HAP-1 (cell line): ENCODE measurements at regions not wholly inside any gene's neighbourhood (a gene's known extent, or its start where the extent isn't known, plus 50 kb on each side); places are given as distances from the start of the nearest gene placed in this dataset.

ENCODE experiments used
- DNase-seq, 2 experiments: peaks; one replicate each; pipeline ENCODE4 v3.0.0-alpha.2; 2016 to 2020; ENCODE audit warnings: low spot score in 2 of 2
- H3K27me3 ChIP-seq: fragments of 250-450 bp; sonication (Bioruptor Pico); 2 replicates; pipeline ENCODE4 v1.5.1; 2020; ENCODE audit warnings: low read depth, mild to moderate bottlenecking, moderate library complexity
- H3K36me3 ChIP-seq: fragments of 250-450 bp; sonication (Bioruptor Pico); replicated peaks from 2 replicates; pipeline ENCODE4 v1.5.1; 2020; ENCODE audit warnings: mild to moderate bottlenecking
- H3K4me1 ChIP-seq: fragments of 250-450 bp; sonication (Bioruptor Pico); 2 replicates; pipeline ENCODE4 v1.5.1; 2020; ENCODE audit warnings: mild to moderate bottlenecking
- H3K4me3 ChIP-seq: fragments of 250-450 bp; sonication (Bioruptor Pico); 2 replicates; pipeline ENCODE4 v1.5.1; 2020; ENCODE audit warnings: mild to moderate bottlenecking, moderate library complexity
- H3K9me3 ChIP-seq: fragments of 250-450 bp; sonication (Bioruptor Pico); 2 replicates; pipeline ENCODE4 v1.5.1; 2020; ENCODE audit warnings: mild to moderate bottlenecking, moderate library complexity
- in situ Hi-C: fragments of 300-500 bp; cut with MboI; formaldehyde crosslinking; loops from 3 replicates; pipeline ENCODE4 v1.14.3; 2020; ENCODE audit warnings: low sequenced_read_pairs, inconsistent platforms, mixed read lengths

GRCh38 chr10:20369863-20370736 is 527.0 kb downstream of the NEBL start:
- no peaks in the 10 kb centered on the region for H3K27me3 ChIP-seq
- H3K36me3 ChIP-seq, result no peaks in the 10 kb centered on the region
- peaks cover 5% of the 10 kb centered on the region; the same call in 1 of the 2 replicates for H3K4me1 ChIP-seq
- H3K4me3 ChIP-seq, result no peak overlapping the region
- H3K9me3 ChIP-seq, result no peaks in the 10 kb centered on the region
- in situ Hi-C loops, result no loop called here
- DNase-seq, result peak in 1 of 2 experiments; percentile 8

- in situ Hi-C loops, result no loop called here
- Histone ChIP-seq H3K36me3 (no peaks in the 10 kb centered on the region), H3K4me1 (peaks cover 3% of the 10 kb centered on the region; the same call in 1 of the 2 replicates), H3K27me3 (no peaks in the 10 kb centered on the region), H3K4me3 (no peak overlapping the region), H3K9me3 (no peaks in the 10 kb centered on the region)
- DNase-seq, result peak in 1 of 2 experiments; percentile 15
Measured at GRCh38 chr10:20363684-20364083, 533.4 kb downstream of the NEBL start.

- no peaks in the 10 kb centered on the region for H3K9me3 ChIP-seq
- in situ Hi-C loops, result no loop called here
- H3K36me3 ChIP-seq, result no peaks in the 10 kb centered on the region
- no peaks in the 10 kb centered on the region for H3K27me3 ChIP-seq
- DNase-seq, result no peak
- no peaks in the 10 kb centered on the region for H3K4me1 ChIP-seq
- no peak overlapping the region for H3K4me3 ChIP-seq
Measured at GRCh38 chr10:20355915-20356314, 539.7 kb downstream of the PLXDC2 start.

GRCh38 chr10:20355011-20355410 is 538.8 kb downstream of the PLXDC2 start:
- H3K4me3 ChIP-seq, result no peak overlapping the region
- no peaks in the 10 kb centered on the region for H3K27me3 ChIP-seq
- H3K9me3 ChIP-seq, result no peaks in the 10 kb centered on the region
- H3K36me3 ChIP-seq, result no peaks in the 10 kb centered on the region
- no peaks in the 10 kb centered on the region for H3K4me1 ChIP-seq
- in situ Hi-C loops, result no loop called here
- DNase-seq, result no peak

- in situ Hi-C loops, result no loop called here
- H3K9me3 ChIP-seq, result no peaks in the 10 kb centered on the region
- H3K4me1 ChIP-seq, result no peaks in the 10 kb centered on the region
- DNase-seq, result no peak
- no peaks in the 10 kb centered on the region for H3K36me3 ChIP-seq
- no peak overlapping the region for H3K4me3 ChIP-seq
- no peaks in the 10 kb centered on the region for H3K27me3 ChIP-seq
Measured at GRCh38 chr10:20354166-20354565, 537.9 kb downstream of the PLXDC2 start.

- H3K4me1 ChIP-seq, result no peaks in the 10 kb centered on the region
- DNase-seq, result no peak
- in situ Hi-C loops, result no loop called here
- no peaks in the 10 kb centered on the region for H3K9me3 ChIP-seq
- no peaks in the 10 kb centered on the region for H3K27me3 ChIP-seq
- H3K36me3 ChIP-seq, result no peaks in the 10 kb centered on the region
- no peak overlapping the region for H3K4me3 ChIP-seq
Measured at GRCh38 chr10:20350509-20350908, 534.3 kb downstream of the PLXDC2 start.

GRCh38 chr10:20343036-20343435 is 526.8 kb downstream of the PLXDC2 start:
- H3K36me3 ChIP-seq, result no peaks in the 10 kb centered on the region
- H3K9me3 ChIP-seq, result no peaks in the 10 kb centered on the region
- in situ Hi-C loops, result no loop called here
- H3K27me3 ChIP-seq, result no peaks in the 10 kb centered on the region
- DNase-seq, result no peak
- no peak overlapping the region for H3K4me3 ChIP-seq
- no peaks in the 10 kb centered on the region for H3K4me1 ChIP-seq
